DND-41 (cell line): ENCODE measurements at regions not wholly inside any gene's neighbourhood (a gene's known extent, or its start where the extent isn't known, plus 50 kb on each side); places are given as distances from the start of the nearest gene placed in this dataset.

Source experiments
- CTCF ChIP-seq: IDR thresholded peaks from 2 replicates; pipeline ENCODE4 v1.5.1; 2012; ENCODE audit warnings: borderline replicate concordance, low read length, moderate library complexity, mild to moderate bottlenecking; ENCODE audit not compliant: poor library complexity, severe bottlenecking; ENCODE audit errors: extremely low read depth
- EZH2 ChIP-seq: IDR thresholded peaks from 3 replicates; pipeline ENCODE4 v1.6.1; 2012; ENCODE audit warnings: borderline replicate concordance, low read depth, mild to moderate bottlenecking, moderate library complexity, low read length, inconsistent platforms; ENCODE audit not compliant: severe bottlenecking

GRCh38 chr7:140245611-140246105, 68.9 kb upstream of the KDM7A start:
- TF ChIP-seq CTCF (no peak), EZH2 (no peak)
